NCI-H748 (cell line): ENCODE measurements at regions not wholly inside any gene's neighbourhood (a gene's known extent, or its start where the extent isn't known, plus 50 kb on each side); places are given as distances from the start of the nearest gene placed in this dataset.
"Not testable (repeated sequence)": the region's sequence is repeated elsewhere in the genome, so short reads cannot be mapped to it uniquely, and the experiment has no call there.

Experiments used
- DNase-seq: peaks from one replicate; lab custom pipeline; 2025; ENCODE audit not compliant: unreplicated experiment; lab: John Stamatoyannopoulos, UW

GRCh38 chr5:98263084-98263483, 510.4 kb upstream of the RGMB start:
- DNase-seq = no peak

- DNase-seq = no peak
Observed at GRCh38 chr5:98268162-98268860, 505.2 kb upstream of the RGMB start.

- DNase-seq = no peak
Observed at GRCh38 chr5:98275980-98276379, 497.5 kb upstream of the RGMB start.

GRCh38 chr5:98282521-98282920, 490.9 kb upstream of the RGMB start:
- DNase-seq = no peak

GRCh38 chr5:98292496-98292895, 481.0 kb upstream of the RGMB start:
- no peak for DNase-seq

- no peak for DNase-seq
Observed at GRCh38 chr5:98296426-98296825, 477.0 kb upstream of the RGMB start.

- DNase-seq = no peak
Observed at GRCh38 chr5:98299435-98299834, 474.0 kb upstream of the RGMB start.

- DNase-seq = no peak
Observed at GRCh38 chr5:98301547-98301946, 471.9 kb upstream of the RGMB start.

- DNase-seq = no peak
Observed at GRCh38 chr5:98307811-98308210, 465.7 kb upstream of the RGMB start.

GRCh38 chr5:98308231-98308630, 465.2 kb upstream of the RGMB start:
- DNase-seq = no peak

- no peak for DNase-seq
Observed at GRCh38 chr5:98308960-98309359, 464.5 kb upstream of the RGMB start.

- DNase-seq = peak; percentile 51
Observed at GRCh38 chr5:98309785-98310598, 463.5 kb upstream of the RGMB start.

GRCh38 chr5:98314292-98314691, 459.2 kb upstream of the RGMB start:
- DNase-seq = no peak

GRCh38 chr5:98318386-98318785, 455.1 kb upstream of the RGMB start:
- no peak for DNase-seq

GRCh38 chr5:98319299-98320011, 454.0 kb upstream of the RGMB start:
- no peak for DNase-seq

GRCh38 chr5:98320343-98320742, 453.1 kb upstream of the RGMB start:
- no peak for DNase-seq

- DNase-seq = no peak
Observed at GRCh38 chr5:98321361-98321760, 452.1 kb upstream of the RGMB start.

GRCh38 chr5:98325187-98325586, 448.3 kb upstream of the RGMB start:
- DNase-seq = not testable (repeated sequence)

GRCh38 chr5:98328015-98328414, 445.4 kb upstream of the RGMB start:
- DNase-seq = no peak

- DNase-seq = no peak
Observed at GRCh38 chr5:98330871-98331270, 442.6 kb upstream of the RGMB start.

- DNase-seq = no peak
Observed at GRCh38 chr5:98333921-98334320, 439.5 kb upstream of the RGMB start.

GRCh38 chr5:98334946-98335345, 438.5 kb upstream of the RGMB start:
- no peak for DNase-seq
